ENCODE measurements at regions not wholly inside any gene's neighbourhood (a gene's known extent, or its start where the extent isn't known, plus 50 kb on each side); places are given as distances from the start of the nearest gene placed in this dataset.
"Not testable (repeated sequence)": the region's sequence is repeated elsewhere in the genome, so short reads cannot be mapped to it uniquely, and the experiment has no call there.

- not testable (repeated sequence) for TF ChIP-seq CTCF, POLR2A (IDR thresholded peaks at IDR 0.05)
Measured at GRCh38 chr4:69367664-69368063, 87.4 kb downstream of the UGT2B28 start.
